MM.1S (cell line): ENCODE measurements at regions not wholly inside any gene's neighbourhood (a gene's known extent, or its start where the extent isn't known, plus 50 kb on each side); places are given as distances from the start of the nearest gene placed in this dataset.

Experiments
- DNase-seq: peaks from one replicate; pipeline ENCODE4 v3.0.0-alpha.2; 2015
- H2AFZ ChIP-seq: fragments of 300-600 bp; sonication (generic); 2 replicates; pipeline ENCODE4 v1.6.0; 2016; ENCODE audit warnings: antibody characterized with exemption, low read length
- H3F3A ChIP-seq: fragments of 300-600 bp; sonication (generic); 2 replicates; pipeline ENCODE4 v1.6.1; 2016; ENCODE audit warnings: mild to moderate bottlenecking, antibody characterized with exemption, low read length, moderate library complexity, mixed read lengths; ENCODE audit not compliant: insufficient read depth
- H3K27ac ChIP-seq: fragments of 300-600 bp; sonication (generic); 2 replicates; pipeline ENCODE4 v1.5.1; 2016; ENCODE audit warnings: mild to moderate bottlenecking, low read length
- H3K27me3 ChIP-seq: fragments of 300-600 bp; sonication (generic); replicated peaks from 2 replicates; pipeline ENCODE4 v1.6.0; 2016; ENCODE audit warnings: low read length; ENCODE audit not compliant: insufficient read depth
- H3K36me3 ChIP-seq: fragments of 300-600 bp; sonication (generic); replicated peaks from 2 replicates; pipeline ENCODE4 v1.6.1; 2016; ENCODE audit warnings: mild to moderate bottlenecking, low read length, mixed read lengths; ENCODE audit not compliant: insufficient read depth
- H3K4me1 ChIP-seq: fragments of 300-600 bp; sonication (generic); 2 replicates; pipeline ENCODE4 v1.6.1; 2016; ENCODE audit warnings: low read length, mixed read lengths
- H3K4me2 ChIP-seq: fragments of 300-600 bp; sonication (generic); 2 replicates; pipeline ENCODE4 v1.6.0; 2016; ENCODE audit warnings: low read depth, low read length
- H3K4me3 ChIP-seq: fragments of 300-600 bp; sonication (generic); 2 replicates; pipeline ENCODE4 v1.5.1; 2016; ENCODE audit warnings: low read length, mixed read lengths
- H3K79me2 ChIP-seq: fragments of 300-600 bp; sonication (generic); 2 replicates; pipeline ENCODE4 v1.6.1; 2016; ENCODE audit warnings: mixed run types, low read length, mixed read lengths
- H3K9ac ChIP-seq: fragments of 300-600 bp; sonication (generic); 2 replicates; pipeline ENCODE4 v1.6.1; 2016; ENCODE audit warnings: low read length, mixed read lengths
- H3K9me2 ChIP-seq: fragments of 300-600 bp; sonication (generic); replicated peaks from 2 replicates; pipeline ENCODE4 v1.6.1; 2016; ENCODE audit warnings: mild to moderate bottlenecking, low read length, mixed read lengths; ENCODE audit not compliant: insufficient read depth
- H3K9me3 ChIP-seq: fragments of 300-600 bp; sonication (generic); replicated peaks from 2 replicates; pipeline ENCODE4 v1.6.1; 2016; ENCODE audit warnings: mild to moderate bottlenecking, low read length, mixed read lengths; ENCODE audit not compliant: insufficient read depth
- H4K20me1 ChIP-seq: fragments of 300-600 bp; sonication (generic); 2 replicates; pipeline ENCODE4 v1.6.1; 2016; ENCODE audit warnings: mild to moderate bottlenecking, low read length, moderate library complexity, mixed read lengths; ENCODE audit not compliant: insufficient read depth
- CTCF ChIP-seq: fragments of 300-600 bp; sonication (generic); IDR thresholded peaks from 2 replicates; pipeline ENCODE4 v1.5.1; 2016; ENCODE audit warnings: antibody characterized with exemption, low read length, mixed read lengths
- EZH2 ChIP-seq: fragments of 300-600 bp; sonication (generic); optimal IDR thresholded peaks from 2 replicates; pipeline ENCODE3; 2017; ENCODE audit warnings: low read depth, mild to moderate bottlenecking, antibody characterized with exemption, low read length, mixed read lengths
- EZH2phosphoT487 ChIP-seq: fragments of 300-600 bp; sonication (generic); IDR thresholded peaks from 2 replicates; pipeline ENCODE4 v1.6.1; 2018; ENCODE audit warnings: antibody characterized with exemption, low read length

GRCh38 chr13:110027470-110028240 is 241.3 kb upstream of the IRS2 start:
- H3K27ac ChIP-seq: no peak overlapping the region
- H2AFZ ChIP-seq: no peak overlapping the region
- no peaks in the 10 kb centered on the region for H3K9me2 ChIP-seq
- H3F3A ChIP-seq: peaks cover 6% of the 10 kb centered on the region; the same call in 1 of the 2 replicates
- TF ChIP-seq EZH2 (no peak), EZH2phosphoT487 (no peak), CTCF (no peak)
- H4K20me1 ChIP-seq: no peaks in the 10 kb centered on the region
- DNase-seq: no peak
- H3K9ac ChIP-seq: no peak overlapping the region
- peaks cover 21% of the 10 kb centered on the region for H3K4me1 ChIP-seq
- H3K4me2 ChIP-seq: no peak overlapping the region
- no peak overlapping the region for H3K4me3 ChIP-seq
- no peaks in the 10 kb centered on the region for H3K79me2 ChIP-seq
- no peaks in the 10 kb centered on the region for H3K36me3 ChIP-seq
- no peaks in the 10 kb centered on the region for H3K9me3 ChIP-seq
- H3K27me3 ChIP-seq: no peaks in the 10 kb centered on the region

- no peaks in the 10 kb centered on the region for H3K9me3 ChIP-seq
- H3K79me2 ChIP-seq: no peaks in the 10 kb centered on the region
- no peak overlapping the region for H2AFZ ChIP-seq
- H3K4me2 ChIP-seq: no peak overlapping the region
- TF ChIP-seq EZH2: no peak
- no peak for TF ChIP-seq CTCF
- no peak for TF ChIP-seq EZH2phosphoT487
- no peaks in the 10 kb centered on the region for H4K20me1 ChIP-seq
- H3K4me1 ChIP-seq: peaks cover 3% of the 10 kb centered on the region
- H3K27me3 ChIP-seq: no peaks in the 10 kb centered on the region
- no peak overlapping the region for H3K9ac ChIP-seq
- no peak overlapping the region for H3K27ac ChIP-seq
- no peaks in the 10 kb centered on the region for H3F3A ChIP-seq
- no peak overlapping the region for H3K4me3 ChIP-seq
- no peaks in the 10 kb centered on the region for H3K9me2 ChIP-seq
- DNase-seq: no peak
- H3K36me3 ChIP-seq: no peaks in the 10 kb centered on the region
These were observed 238.2 kb upstream of the IRS2 start for GRCh38 chr13:110024645-110024980.

GRCh38 chr13:110023729-110024644 is 237.6 kb upstream of the IRS2 start:
- TF ChIP-seq CTCF: no peak
- TF ChIP-seq EZH2: no peak
- TF ChIP-seq EZH2phosphoT487: no peak
- Histone ChIP-seq H3K9me2 (no peaks in the 10 kb centered on the region), H3K4me2 (no peak overlapping the region), H3K9ac (no peak overlapping the region), H3K79me2 (no peaks in the 10 kb centered on the region), H3K27ac (no peak overlapping the region), H3K36me3 (no peaks in the 10 kb centered on the region), H4K20me1 (no peaks in the 10 kb centered on the region), H3K27me3 (no peaks in the 10 kb centered on the region), H3F3A (no peaks in the 10 kb centered on the region), H3K4me1 (no peaks in the 10 kb centered on the region), H2AFZ (no peak overlapping the region), H3K9me3 (no peaks in the 10 kb centered on the region), H3K4me3 (no peak overlapping the region)
- no peak for DNase-seq
